ENCODE measurements at regions not wholly inside any gene's neighbourhood (a gene's known extent, or its start where the extent isn't known, plus 50 kb on each side); places are given as distances from the start of the nearest gene placed in this dataset.

GRCh38 chr1:163673759-163674151 is 352.0 kb downstream of the NUF2 start:
- H3K27ac Mint-ChIP-seq = no peak overlapping the region
- ChIA-PET POLR2A (ENCODE audit: partially characterized antibody) (no interaction called here), CTCF (ENCODE audit: partially characterized antibody) (no interaction called here)
- Histone ChIP-seq H3K27ac (ENCODE audit: low read depth, low read length) (no peak overlapping the region), H3K4me3 (ENCODE audit: low read length in 2 of 2) (no peak overlapping the region), H3K9me3 (ENCODE audit: control insufficient read depth in 1 of 2, low read length in 2 of 2) (no peaks in the 10 kb centered on the region), H3K27me3 (ENCODE audit: insufficient read depth, low read length) (no peaks in the 10 kb centered on the region), H3K36me3 (ENCODE audit: insufficient read depth, low read length) (no peaks in the 10 kb centered on the region), H3K4me1 (ENCODE audit: insufficient read depth, low read length) (no peaks in the 10 kb centered on the region)
- no peaks in the 10 kb centered on the region for H3K4me1 Mint-ChIP-seq
- no peak for DNase-seq
- no peaks in the 10 kb centered on the region for H3K36me3 Mint-ChIP-seq
- H3K27me3 Mint-ChIP-seq = no peaks in the 10 kb centered on the region
- peaks cover 0 to 9% (median 3%) of the 10 kb centered on the region in 8 donors for H3K9me3 Mint-ChIP-seq
- intact Hi-C loops (cut with micrococcal nuclease) = no loop called here
- H3K4me3 Mint-ChIP-seq = no peak overlapping the region

DNA sequence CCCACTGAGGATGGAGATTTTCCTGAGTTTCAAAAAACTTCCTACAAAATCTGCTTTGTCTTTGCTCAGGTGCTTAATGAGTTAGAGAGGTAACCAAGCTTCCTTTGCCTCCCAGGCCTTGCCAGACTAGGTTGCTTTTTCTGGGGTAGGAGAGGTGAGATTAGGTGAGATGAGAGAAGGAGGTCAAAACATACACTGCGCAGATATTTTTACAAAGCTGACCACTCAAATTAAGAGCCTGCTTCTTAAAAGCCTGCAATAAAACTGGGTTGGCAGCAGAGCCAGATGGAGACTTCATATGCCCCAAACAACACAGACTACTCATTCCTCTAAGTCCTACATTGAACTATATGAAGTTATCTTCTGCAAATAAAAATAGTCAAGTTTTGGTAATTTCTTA is 352.5 kb downstream of the NUF2 start:
- H3K27me3 ChIP-seq (ENCODE audit: insufficient read depth, low read length) = no peaks in the 10 kb centered on the region
- intact Hi-C loops (cut with micrococcal nuclease) = no loop called here
- no peaks in the 10 kb centered on the region for H3K36me3 Mint-ChIP-seq
- CTCF ChIA-PET (ENCODE audit: partially characterized antibody) = no interaction called here
- H3K4me3 Mint-ChIP-seq = no peak overlapping the region
- POLR2A ChIA-PET (ENCODE audit: partially characterized antibody) = no interaction called here
- H3K27ac ChIP-seq (ENCODE audit: low read depth, low read length) = no peak overlapping the region
- H3K36me3 ChIP-seq (ENCODE audit: insufficient read depth, low read length) = no peaks in the 10 kb centered on the region
- H3K9me3 Mint-ChIP-seq = peaks cover 0 to 10% (median 5%) of the 10 kb centered on the region in 8 donors
- DNase-seq = no peak
- H3K9me3 ChIP-seq (ENCODE audit: control insufficient read depth in 1 of 2, low read length in 2 of 2) = no peaks in the 10 kb centered on the region
- no peaks in the 10 kb centered on the region for H3K4me1 Mint-ChIP-seq
- no peak overlapping the region for H3K27ac Mint-ChIP-seq
- no peak overlapping the region for H3K4me3 ChIP-seq (ENCODE audit: low read length in 2 of 2)
- no peaks in the 10 kb centered on the region for H3K27me3 Mint-ChIP-seq
- no peaks in the 10 kb centered on the region for H3K4me1 ChIP-seq (ENCODE audit: insufficient read depth, low read length)

DNA sequence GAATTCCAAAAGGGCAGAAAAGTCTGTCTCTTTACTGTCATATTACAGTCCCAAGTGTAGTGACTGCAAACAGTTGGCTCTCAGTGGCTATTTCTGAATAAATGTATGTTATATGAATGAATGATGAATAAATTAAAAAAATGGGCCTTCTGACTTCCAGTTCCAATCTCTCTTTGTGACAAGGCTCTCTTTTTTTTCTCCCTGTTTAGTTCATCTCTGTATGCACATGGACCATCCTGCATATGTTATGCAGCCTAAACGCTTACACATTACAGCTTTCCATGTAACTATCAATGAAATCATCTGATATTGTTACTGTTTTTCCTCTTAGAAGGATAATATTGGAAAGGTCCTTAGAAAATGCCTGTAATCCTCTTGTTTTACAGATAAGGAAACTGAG is 363.0 kb downstream of the NUF2 start:
- Histone ChIP-seq H3K36me3 (ENCODE audit: insufficient read depth, low read length) (no peaks in the 10 kb centered on the region), H3K4me1 (ENCODE audit: insufficient read depth, low read length) (no peaks in the 10 kb centered on the region), H3K4me3 (ENCODE audit: low read length in 2 of 2) (no peak overlapping the region), H3K9me3 (ENCODE audit: control insufficient read depth in 1 of 2, low read length in 2 of 2) (peaks cover 0 to 3% of the 10 kb centered on the region in 2 donors), H3K27me3 (ENCODE audit: insufficient read depth, low read length) (no peaks in the 10 kb centered on the region), H3K27ac (ENCODE audit: low read depth, low read length) (no peak overlapping the region)
- ChIA-PET CTCF (ENCODE audit: partially characterized antibody) (no interaction called here), POLR2A (ENCODE audit: partially characterized antibody) (no interaction called here)
- Mint-ChIP-seq H3K27me3 (no peaks in the 10 kb centered on the region), H3K36me3 (no peaks in the 10 kb centered on the region), H3K4me3 (no peak overlapping the region), H3K27ac (no peak overlapping the region), H3K4me1 (no peaks in the 10 kb centered on the region), H3K9me3 (peaks cover 0 to 14% (median 3%) of the 10 kb centered on the region in 8 donors)
- intact Hi-C loops (cut with micrococcal nuclease) = no loop called here
- DNase-seq = no peak

- no peak overlapping the region for H3K4me3 ChIP-seq (ENCODE audit: low read length in 2 of 2)
- Mint-ChIP-seq H3K27me3 (no peaks in the 10 kb centered on the region), H3K4me3 (no peak overlapping the region), H3K36me3 (no peaks in the 10 kb centered on the region), H3K4me1 (no peaks in the 10 kb centered on the region), H3K27ac (no peak overlapping the region), H3K9me3 (peaks cover 0 to 10% (median 2%) of the 10 kb centered on the region in 8 donors)
- intact Hi-C loops (cut with micrococcal nuclease) = no loop called here
- no peaks in the 10 kb centered on the region for H3K4me1 ChIP-seq (ENCODE audit: insufficient read depth, low read length)
- no peak for DNase-seq
- CTCF ChIA-PET (ENCODE audit: partially characterized antibody) = no interaction called here
- no peaks in the 10 kb centered on the region for H3K36me3 ChIP-seq (ENCODE audit: insufficient read depth, low read length)
- H3K27me3 ChIP-seq (ENCODE audit: insufficient read depth, low read length) = no peaks in the 10 kb centered on the region
- POLR2A ChIA-PET (ENCODE audit: partially characterized antibody) = no interaction called here
- H3K27ac ChIP-seq (ENCODE audit: low read depth, low read length) = no peak overlapping the region
- no peaks in the 10 kb centered on the region for H3K9me3 ChIP-seq (ENCODE audit: control insufficient read depth in 1 of 2, low read length in 2 of 2)
Measured at GRCh38 chr1:163692266-163692665, 370.5 kb downstream of the NUF2 start.

- no peaks in the 10 kb centered on the region for H3K36me3 ChIP-seq (ENCODE audit: insufficient read depth, low read length)
- H3K9me3 Mint-ChIP-seq = peaks cover 0 to 6% (median 3%) of the 10 kb centered on the region in 8 donors
- ChIA-PET POLR2A (ENCODE audit: partially characterized antibody) (no interaction called here), CTCF (ENCODE audit: partially characterized antibody) (no interaction called here)
- no peak overlapping the region for H3K4me3 ChIP-seq (ENCODE audit: low read length in 2 of 2)
- no peak overlapping the region for H3K27ac ChIP-seq (ENCODE audit: low read depth, low read length)
- H3K4me1 ChIP-seq (ENCODE audit: insufficient read depth, low read length) = no peaks in the 10 kb centered on the region
- no peaks in the 10 kb centered on the region for H3K9me3 ChIP-seq (ENCODE audit: control insufficient read depth in 1 of 2, low read length in 2 of 2)
- intact Hi-C loops (cut with micrococcal nuclease) = no loop called here
- DNase-seq = no peak
- H3K4me3 Mint-ChIP-seq = no peak overlapping the region
- H3K27ac Mint-ChIP-seq = no peak overlapping the region
- H3K36me3 Mint-ChIP-seq = no peaks in the 10 kb centered on the region
- no peaks in the 10 kb centered on the region for H3K4me1 Mint-ChIP-seq
- H3K27me3 ChIP-seq (ENCODE audit: insufficient read depth, low read length) = no peaks in the 10 kb centered on the region
- no peaks in the 10 kb centered on the region for H3K27me3 Mint-ChIP-seq
Measured at GRCh38 chr1:163697137-163697536, 375.4 kb downstream of the NUF2 start.

DNA sequence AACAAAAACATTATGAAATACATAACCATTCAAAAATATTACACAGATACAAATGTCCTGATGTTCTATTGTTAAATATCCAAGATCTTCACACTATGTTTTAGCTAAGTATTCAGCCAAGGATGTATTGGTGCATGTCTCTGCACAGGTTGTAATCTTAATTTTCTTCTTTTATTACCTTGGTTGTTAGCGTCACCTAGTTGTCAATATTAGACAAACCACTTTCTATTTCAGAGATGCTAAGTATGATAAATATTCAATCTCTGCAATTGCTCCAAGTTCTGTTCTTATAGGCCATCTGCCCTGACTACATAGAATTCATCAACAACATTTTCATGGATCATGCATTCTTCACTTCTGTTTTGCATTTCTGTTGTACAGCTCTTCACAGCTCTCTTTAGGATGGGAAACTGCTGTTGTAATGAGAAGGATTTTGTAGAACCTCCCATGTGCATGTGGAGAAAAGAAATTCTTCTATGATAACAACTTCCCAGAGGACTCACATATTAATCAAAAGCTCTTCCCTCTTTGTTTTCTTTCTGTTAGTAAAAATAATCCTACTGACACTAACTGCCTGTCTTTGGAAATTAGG is 380.1 kb downstream of the NUF2 start:
- no peaks in the 10 kb centered on the region for H3K36me3 ChIP-seq (ENCODE audit: insufficient read depth, low read length)
- no peak overlapping the region for H3K27ac Mint-ChIP-seq
- H3K27ac ChIP-seq (ENCODE audit: low read depth, low read length) = no peak overlapping the region
- no peaks in the 10 kb centered on the region for H3K36me3 Mint-ChIP-seq
- CTCF ChIA-PET (ENCODE audit: partially characterized antibody) = no interaction called here
- no peaks in the 10 kb centered on the region for H3K9me3 ChIP-seq (ENCODE audit: control insufficient read depth in 1 of 2, low read length in 2 of 2)
- DNase-seq = no peak
- no peaks in the 10 kb centered on the region for H3K4me1 ChIP-seq (ENCODE audit: insufficient read depth, low read length)
- no peaks in the 10 kb centered on the region for H3K27me3 ChIP-seq (ENCODE audit: insufficient read depth, low read length)
- H3K4me1 Mint-ChIP-seq = no peaks in the 10 kb centered on the region
- H3K9me3 Mint-ChIP-seq = peaks cover 0 to 5% (median 0%) of the 10 kb centered on the region in 8 donors
- POLR2A ChIA-PET (ENCODE audit: partially characterized antibody) = no interaction called here
- H3K4me3 Mint-ChIP-seq = no peak overlapping the region
- intact Hi-C loops (cut with micrococcal nuclease) = no loop called here
- no peak overlapping the region for H3K4me3 ChIP-seq (ENCODE audit: low read length in 2 of 2)
- no peaks in the 10 kb centered on the region for H3K27me3 Mint-ChIP-seq

GRCh38 chr1:163703794-163704193 is 382.0 kb downstream of the NUF2 start:
- Histone ChIP-seq H3K27ac (ENCODE audit: low read depth, low read length) (no peak overlapping the region), H3K4me1 (ENCODE audit: insufficient read depth, low read length) (no peaks in the 10 kb centered on the region), H3K4me3 (ENCODE audit: low read length in 2 of 2) (no peak overlapping the region), H3K36me3 (ENCODE audit: insufficient read depth, low read length) (no peaks in the 10 kb centered on the region), H3K9me3 (ENCODE audit: control insufficient read depth in 1 of 2, low read length in 2 of 2) (no peaks in the 10 kb centered on the region), H3K27me3 (ENCODE audit: insufficient read depth, low read length) (no peaks in the 10 kb centered on the region)
- intact Hi-C loops (cut with micrococcal nuclease) = no loop called here
- no peak for DNase-seq
- H3K27ac Mint-ChIP-seq = no peak overlapping the region
- no peak overlapping the region for H3K4me3 Mint-ChIP-seq
- ChIA-PET CTCF (ENCODE audit: partially characterized antibody) (no interaction called here), POLR2A (ENCODE audit: partially characterized antibody) (no interaction called here)
- no peaks in the 10 kb centered on the region for H3K27me3 Mint-ChIP-seq
- H3K36me3 Mint-ChIP-seq = no peaks in the 10 kb centered on the region
- H3K4me1 Mint-ChIP-seq = no peaks in the 10 kb centered on the region
- peaks cover 0 to 5% (median 3%) of the 10 kb centered on the region in 8 donors for H3K9me3 Mint-ChIP-seq

DNA sequence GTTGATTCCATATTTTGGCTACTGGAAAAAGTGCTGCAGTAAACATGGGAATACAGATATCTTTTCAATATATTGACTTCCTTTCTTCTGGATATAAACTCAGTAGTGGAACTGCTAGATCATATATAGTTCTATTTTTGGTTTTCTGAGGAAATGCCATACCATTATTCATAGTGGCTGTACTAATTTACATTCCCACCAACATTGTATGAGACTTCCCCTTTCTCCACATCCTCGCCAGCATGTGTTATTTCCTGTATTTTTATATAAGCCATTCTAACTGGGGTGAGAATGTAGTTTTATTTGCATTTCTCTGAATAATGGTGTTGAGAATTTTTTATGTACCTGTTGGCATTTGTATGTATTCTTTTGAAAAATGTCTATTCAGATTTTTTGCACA is 385.2 kb downstream of the NUF2 start:
- H3K36me3 ChIP-seq (ENCODE audit: insufficient read depth, low read length) = no peaks in the 10 kb centered on the region
- no peak overlapping the region for H3K27ac Mint-ChIP-seq
- H3K9me3 Mint-ChIP-seq = peaks cover 0 to 4% (median 3%) of the 10 kb centered on the region in 8 donors
- intact Hi-C loops (cut with micrococcal nuclease) = no loop called here
- ChIA-PET CTCF (ENCODE audit: partially characterized antibody) (no interaction called here), POLR2A (ENCODE audit: partially characterized antibody) (no interaction called here)
- H3K4me3 ChIP-seq (ENCODE audit: low read length in 2 of 2) = no peak overlapping the region
- no peak overlapping the region for H3K4me3 Mint-ChIP-seq
- H3K9me3 ChIP-seq (ENCODE audit: control insufficient read depth in 1 of 2, low read length in 2 of 2) = no peaks in the 10 kb centered on the region
- H3K27ac ChIP-seq (ENCODE audit: low read depth, low read length) = no peak overlapping the region
- H3K4me1 ChIP-seq (ENCODE audit: insufficient read depth, low read length) = no peaks in the 10 kb centered on the region
- H3K27me3 ChIP-seq (ENCODE audit: insufficient read depth, low read length) = no peaks in the 10 kb centered on the region
- peaks cover 0 to 2% of the 10 kb centered on the region in 2 donors for H3K27me3 Mint-ChIP-seq
- no peaks in the 10 kb centered on the region for H3K36me3 Mint-ChIP-seq
- no peak for DNase-seq
- H3K4me1 Mint-ChIP-seq = no peaks in the 10 kb centered on the region
